NCI-H2171 treated with DMSO at 0.1 percent for 48 hours (cell line): ENCODE measurements at regions not wholly inside any gene's neighbourhood (a gene's known extent, or its start where the extent isn't known, plus 50 kb on each side); places are given as distances from the start of the nearest gene placed in this dataset.

ENCODE experiments used
- DNase-seq: peaks from one replicate; lab custom pipeline; 2025; lab: John Stamatoyannopoulos, UW

GRCh38 chr3:189455641-189456417, 175.4 kb upstream of the TP63 start:
- DNase-seq, result no peak

- DNase-seq, result no peak
Measured at GRCh38 chr3:189457201-189457607, 174.0 kb upstream of the TP63 start.

GRCh38 chr3:189457631-189458412, 173.4 kb upstream of the TP63 start:
- no peak for DNase-seq

GRCh38 chr3:189458528-189458927, 172.7 kb upstream of the TP63 start:
- DNase-seq, result peak; percentile 80

GRCh38 chr3:189459231-189459630, 172.0 kb upstream of the TP63 start:
- no peak for DNase-seq

- no peak for DNase-seq
Measured at GRCh38 chr3:189460511-189460910, 170.7 kb upstream of the TP63 start.

GRCh38 chr3:189464799-189465198, 166.4 kb upstream of the TP63 start:
- no peak for DNase-seq

GRCh38 chr3:189466004-189466403, 165.2 kb upstream of the TP63 start:
- DNase-seq, result no peak

GRCh38 chr3:189467451-189467850, 163.7 kb upstream of the TP63 start:
- no peak for DNase-seq

- no peak for DNase-seq
Measured at GRCh38 chr3:189474944-189475343, 156.2 kb upstream of the TP63 start.

GRCh38 chr3:189477614-189478013, 153.6 kb upstream of the TP63 start:
- DNase-seq, result no peak

GRCh38 chr3:189486556-189486955, 144.6 kb upstream of the TP63 start:
- no peak for DNase-seq

- DNase-seq, result no peak
Measured at GRCh38 chr3:189488241-189488767, 142.9 kb upstream of the TP63 start.

GRCh38 chr3:189490337-189490736, 140.9 kb upstream of the TP63 start:
- DNase-seq, result no peak

- DNase-seq, result no peak
Measured at GRCh38 chr3:189490749-189491148, 140.4 kb upstream of the TP63 start.

GRCh38 chr3:189491831-189492230, 139.4 kb upstream of the TP63 start:
- DNase-seq, result no peak

GRCh38 chr3:189493271-189493670, 137.9 kb upstream of the TP63 start:
- no peak for DNase-seq

GRCh38 chr3:189494632-189495031, 136.6 kb upstream of the TP63 start:
- DNase-seq, result no peak

- no peak for DNase-seq
Measured at GRCh38 chr3:189496375-189497138, 134.6 kb upstream of the TP63 start.

GRCh38 chr3:189498995-189499704, 132.0 kb upstream of the TP63 start:
- no peak for DNase-seq

- no peak for DNase-seq
Measured at GRCh38 chr3:189500299-189500698, 130.9 kb upstream of the TP63 start.
